ENCODE measurements at regions not wholly inside any gene's neighbourhood (a gene's known extent, or its start where the extent isn't known, plus 50 kb on each side); places are given as distances from the start of the nearest gene placed in this dataset.
"Not testable (repeated sequence)": the region's sequence is repeated elsewhere in the genome, so short reads cannot be mapped to it uniquely, and the experiment has no call there.

- no peak for FAIRE-seq
- DNase-seq (ENCODE audit: low spot score in 2 of 2): no peak
Observed at GRCh38 chr18:22499421-22499820, 81.7 kb upstream of the CTAGE1 start.

- FAIRE-seq (no peak), DNase-seq (ENCODE audit: low spot score in 2 of 2) (no peak)
Observed at GRCh38 chr18:22503803-22504202, 86.1 kb upstream of the CTAGE1 start.

- DNase-seq (ENCODE audit: low spot score in 2 of 2) (no peak), FAIRE-seq (no peak)
Observed at GRCh38 chr18:22504251-22505030, 86.7 kb upstream of the CTAGE1 start.

DNA sequence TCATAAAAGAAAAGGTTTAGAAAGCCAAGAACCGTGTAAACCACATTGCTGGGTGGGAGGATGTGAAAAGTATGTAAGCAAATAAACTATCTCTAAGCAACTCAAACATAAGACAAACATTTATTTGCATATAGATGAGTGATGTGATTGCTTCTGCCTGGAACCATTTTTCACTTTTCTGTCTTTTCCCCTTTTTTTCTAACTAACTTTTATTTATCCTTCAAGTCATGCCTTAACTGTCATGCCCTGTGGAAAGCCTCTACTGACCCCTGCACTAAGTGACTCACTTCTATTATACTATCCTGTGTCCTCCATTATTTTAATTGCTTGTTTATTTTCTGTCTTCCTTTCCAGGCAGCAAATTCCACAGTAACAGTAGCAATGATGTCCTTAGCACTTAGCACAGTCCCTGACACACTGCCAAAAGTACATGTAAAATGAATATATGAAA is 87.5 kb upstream of the CTAGE1 start:
- DNase-seq (ENCODE audit: low spot score in 2 of 2): no peak
- no peak for FAIRE-seq

GRCh38 chr18:22507055-22507454 is 89.3 kb upstream of the CTAGE1 start:
- DNase-seq (ENCODE audit: low spot score in 2 of 2) (no peak), FAIRE-seq (no peak)

DNA sequence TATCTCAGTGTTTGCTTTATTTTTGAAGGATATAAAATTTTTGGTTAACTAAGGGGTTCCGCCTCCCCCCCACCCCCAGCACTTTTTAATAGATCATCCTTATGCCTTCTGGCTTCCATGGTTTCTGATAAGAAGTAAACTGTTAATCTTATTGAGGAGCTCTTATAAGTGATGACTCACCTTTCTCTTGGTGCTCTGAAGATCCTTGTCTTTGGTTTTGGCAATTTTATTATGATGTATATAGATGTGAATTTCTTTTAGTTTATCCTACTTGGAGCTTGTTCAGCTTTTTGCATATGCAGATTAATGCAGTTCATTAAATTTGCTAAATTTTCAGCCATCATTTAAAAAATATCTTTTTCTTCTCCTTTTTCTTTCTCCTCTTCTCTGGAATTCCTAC is 91.7 kb upstream of the CTAGE1 start:
- DNase-seq (ENCODE audit: low spot score in 2 of 2): no peak
- FAIRE-seq: no peak

GRCh38 chr18:22510697-22511096 is 93.0 kb upstream of the CTAGE1 start:
- DNase-seq (ENCODE audit: low spot score in 2 of 2) (no peak), FAIRE-seq (no peak)

GRCh38 chr18:22513721-22514481 is 96.2 kb upstream of the CTAGE1 start:
- no peak for FAIRE-seq

GRCh38 chr18:22514655-22515054 is 96.9 kb upstream of the CTAGE1 start:
- DNase-seq (ENCODE audit: low spot score in 2 of 2) (no peak), FAIRE-seq (no peak)

More at GRCh38 chr18:22513721-22514481, 96.2 kb upstream of the CTAGE1 start:
- no peak for DNase-seq (ENCODE audit: low spot score in 2 of 2)

- FAIRE-seq (no peak), DNase-seq (ENCODE audit: low spot score in 2 of 2) (no peak)
Observed at GRCh38 chr18:22515250-22515649, 97.5 kb upstream of the CTAGE1 start.

GRCh38 chr18:22517356-22517755 is 99.6 kb upstream of the CTAGE1 start:
- no peak for DNase-seq (ENCODE audit: low spot score in 2 of 2)

DNA sequence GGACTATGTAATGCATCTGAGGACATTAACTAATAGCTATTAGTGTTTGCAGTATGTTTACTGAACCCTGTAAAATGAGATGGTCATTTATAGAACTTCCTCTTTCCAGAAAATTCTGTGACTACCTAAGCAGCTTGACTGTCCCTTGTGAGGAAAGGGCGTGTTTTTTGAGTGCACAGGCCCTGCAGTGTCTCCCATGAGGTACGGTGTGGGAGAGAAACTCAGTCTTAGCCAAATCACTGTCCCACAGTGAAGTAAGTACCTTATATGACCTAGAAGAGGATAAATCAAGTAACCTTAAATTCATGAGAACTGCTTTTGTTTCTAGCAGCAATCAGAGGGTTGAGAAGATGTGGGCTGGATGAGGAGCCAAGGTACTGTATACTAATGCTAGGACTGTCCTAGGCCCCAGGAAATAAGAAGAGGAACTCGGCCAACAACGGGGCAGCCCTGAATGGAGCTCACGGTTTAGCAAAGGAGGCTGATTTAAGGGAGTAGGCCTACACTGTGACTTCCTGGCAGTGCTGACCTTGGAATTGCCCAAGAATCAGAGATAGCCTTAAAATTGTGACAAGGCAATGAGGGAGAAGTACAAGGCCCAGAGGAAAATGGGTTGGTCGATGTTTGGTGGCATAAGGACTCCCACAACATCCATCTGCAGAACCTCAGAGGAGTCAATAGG is 103.5 kb upstream of the CTAGE1 start:
- FAIRE-seq (no peak), DNase-seq (ENCODE audit: low spot score in 2 of 2) (no peak)

More at GRCh38 chr18:22517356-22517755, 99.6 kb upstream of the CTAGE1 start:
- no peak for FAIRE-seq

GRCh38 chr18:22523481-22523880 is 105.8 kb upstream of the CTAGE1 start:
- no peak for FAIRE-seq

DNA sequence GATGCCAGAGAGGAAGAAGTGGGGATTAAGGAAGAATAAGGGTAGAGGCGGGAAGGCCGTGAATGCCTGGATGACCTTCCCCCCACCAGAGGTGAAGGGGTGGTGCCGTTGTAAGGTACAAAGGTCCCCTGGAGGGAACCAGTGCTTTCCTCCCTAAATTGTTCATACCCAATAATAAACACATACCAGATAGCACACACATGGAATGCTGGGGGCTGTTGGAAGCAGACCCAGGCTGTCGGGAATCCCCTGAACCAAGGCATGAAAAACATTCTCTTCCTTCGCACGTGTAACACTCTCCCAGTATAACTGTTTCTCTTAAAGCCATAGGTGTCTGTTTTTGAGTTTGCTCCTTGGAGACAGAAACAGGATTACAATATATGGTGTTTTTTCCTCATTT is 107.1 kb upstream of the CTAGE1 start:
- FAIRE-seq: no peak
- no peak for DNase-seq (ENCODE audit: low spot score in 2 of 2)

More at GRCh38 chr18:22523481-22523880, 105.8 kb upstream of the CTAGE1 start:
- no peak for DNase-seq (ENCODE audit: low spot score in 2 of 2)

GRCh38 chr18:22525313-22525712 is 107.6 kb upstream of the CTAGE1 start:
- DNase-seq (ENCODE audit: low spot score in 2 of 2): no peak
- FAIRE-seq: no peak

- no peak for DNase-seq (ENCODE audit: low spot score in 2 of 2)
- FAIRE-seq: no peak
Observed at GRCh38 chr18:22525883-22526282, 108.2 kb upstream of the CTAGE1 start.

DNA sequence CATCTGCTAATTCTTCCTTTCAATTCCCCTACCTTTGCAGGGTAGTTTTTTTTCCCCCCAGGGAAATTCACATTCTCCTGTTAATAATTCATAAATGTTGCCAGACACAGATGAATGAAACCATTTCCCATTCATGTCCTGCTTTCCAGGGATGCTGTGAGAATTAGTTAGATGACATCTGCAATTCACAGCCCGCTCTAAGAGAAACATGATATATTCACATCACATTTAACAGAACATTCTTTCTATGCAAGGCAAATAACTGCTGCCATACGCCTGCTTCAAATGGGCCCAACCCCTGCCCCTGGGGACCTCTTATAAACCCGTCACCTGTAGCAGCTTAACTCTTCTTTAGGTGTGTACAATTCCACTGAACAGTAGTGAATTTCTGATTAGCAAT is 110.6 kb upstream of the CTAGE1 start:
- no peak for FAIRE-seq
- DNase-seq (ENCODE audit: low spot score in 2 of 2): no peak

DNA sequence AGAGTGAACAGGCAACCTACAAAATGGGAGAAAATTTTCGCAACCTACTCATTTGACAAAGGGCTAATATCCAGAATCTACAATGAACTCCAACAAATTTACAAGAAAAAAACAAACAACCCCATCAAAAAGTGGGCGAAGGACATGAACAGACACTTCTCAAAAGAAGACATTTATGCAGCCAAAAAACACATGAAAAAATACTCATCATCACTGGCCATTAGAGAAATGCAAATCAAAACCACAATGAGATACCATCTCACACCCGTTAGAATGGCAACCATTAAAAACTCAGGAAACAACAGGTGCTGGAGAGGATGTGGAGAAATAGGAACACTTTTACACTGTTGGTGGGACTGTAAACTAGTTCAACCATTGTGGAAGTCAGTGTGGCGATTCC is 117.0 kb upstream of the CTAGE1 start:
- not testable (repeated sequence) for DNase-seq (ENCODE audit: low spot score in 2 of 2); FAIRE-seq

DNA sequence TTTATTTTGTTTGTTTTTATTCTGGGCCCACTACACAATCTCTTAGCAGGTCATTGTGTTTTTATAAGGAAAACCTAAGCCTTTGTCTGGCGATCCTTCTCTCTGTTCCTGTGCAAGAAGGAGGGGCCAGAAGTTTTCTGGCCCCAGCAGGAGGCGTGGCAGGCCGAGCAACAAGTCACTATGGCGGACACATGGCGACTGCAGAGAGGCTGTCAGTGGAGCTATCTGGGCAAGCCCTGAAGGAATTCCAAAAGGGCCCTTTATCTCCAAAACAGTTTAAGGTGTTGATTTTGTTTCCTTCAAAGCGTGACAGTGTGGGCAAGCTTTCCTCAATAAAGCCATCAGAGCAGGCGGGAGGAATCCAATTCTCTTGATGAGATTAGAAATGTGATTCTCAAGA is 118.8 kb upstream of the CTAGE1 start:
- FAIRE-seq: no peak
- DNase-seq (ENCODE audit: low spot score in 2 of 2): no peak

DNA sequence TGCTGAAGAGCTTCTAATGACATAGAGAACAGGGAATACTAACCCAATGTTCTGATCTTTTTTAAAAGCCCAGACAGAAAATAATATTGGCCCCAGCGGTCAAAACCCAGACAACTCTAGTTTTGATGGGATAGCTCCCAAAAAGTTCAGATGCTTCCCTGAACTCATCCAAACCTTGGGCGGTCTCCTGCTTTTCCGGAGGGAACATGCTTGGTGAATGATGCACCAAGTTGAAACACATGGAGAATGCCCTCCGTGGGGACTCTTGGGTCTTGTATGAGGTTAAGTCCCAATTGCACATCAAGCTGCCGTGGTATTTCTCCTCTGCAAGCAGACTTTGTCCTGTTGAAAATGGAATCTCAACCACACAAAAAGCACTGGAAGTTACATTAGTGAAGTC is 120.7 kb upstream of the CTAGE1 start:
- no peak for DNase-seq (ENCODE audit: low spot score in 2 of 2)
- FAIRE-seq: no peak

Data from frontal cortex (tissue), 3 donors.